ENCODE measurements at regions not wholly inside any gene's neighbourhood (a gene's known extent, or its start where the extent isn't known, plus 50 kb on each side); places are given as distances from the start of the nearest gene placed in this dataset.
"Not testable (repeated sequence)": the region's sequence is repeated elsewhere in the genome, so short reads cannot be mapped to it uniquely, and the experiment has no call there.

DNA sequence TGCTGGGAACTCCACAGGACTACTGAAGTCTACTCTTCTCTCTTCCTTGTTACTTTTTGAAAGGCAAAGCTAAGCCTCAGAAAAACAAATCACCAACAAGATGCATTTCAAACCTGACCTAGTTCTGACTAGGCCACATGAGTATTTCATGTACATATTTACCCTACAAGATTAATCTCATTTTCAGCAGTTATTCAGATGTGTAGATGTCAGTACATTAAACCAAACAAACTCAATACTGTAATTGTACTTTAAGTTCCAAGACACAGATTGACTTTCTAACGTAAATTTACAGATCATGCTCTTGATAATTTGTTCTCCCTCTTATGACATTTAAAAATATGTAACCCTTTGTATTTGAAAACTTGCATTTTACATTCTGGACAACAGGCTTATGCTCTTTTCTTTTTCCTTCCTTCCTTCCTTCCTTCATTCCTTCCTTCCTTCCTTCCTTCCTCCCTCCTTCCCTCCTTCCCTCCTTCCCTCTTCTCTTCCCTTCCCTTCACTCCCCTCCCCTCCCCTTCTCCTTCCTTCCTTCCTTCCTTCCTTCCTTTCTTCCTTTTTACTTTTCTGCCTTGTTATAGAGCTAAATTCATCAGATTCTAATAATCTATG is 1653.4 kb downstream of the EFNA5 start:
- H3K9ac ChIP-seq (ENCODE audit: low read depth in 1 of 2, low read length in 2 of 2), result no peak overlapping the region
- H3K36me3 ChIP-seq (ENCODE audit: control insufficient read depth in 2 of 2, insufficient read depth in 2 of 2, low read length in 2 of 2), result no peaks in the 10 kb centered on the region
- H3K9me3 ChIP-seq (ENCODE audit: control insufficient read depth in 2 of 2, low read length in 2 of 2), result no peaks in the 10 kb centered on the region
- no peaks in the 10 kb centered on the region for H3K27me3 ChIP-seq (ENCODE audit: control insufficient read depth in 2 of 2, insufficient read depth in 2 of 2, low read length in 2 of 2)
- H3K27ac ChIP-seq (ENCODE audit: low read depth in 2 of 2, low read length in 2 of 2), result no peak overlapping the region
- H3K4me1 ChIP-seq (ENCODE audit: control insufficient read depth in 2 of 2, insufficient read depth in 2 of 2, low read length in 2 of 2), result no peaks in the 10 kb centered on the region
- H3K4me3 ChIP-seq (ENCODE audit: low read length in 2 of 2), result no peak overlapping the region

DNA sequence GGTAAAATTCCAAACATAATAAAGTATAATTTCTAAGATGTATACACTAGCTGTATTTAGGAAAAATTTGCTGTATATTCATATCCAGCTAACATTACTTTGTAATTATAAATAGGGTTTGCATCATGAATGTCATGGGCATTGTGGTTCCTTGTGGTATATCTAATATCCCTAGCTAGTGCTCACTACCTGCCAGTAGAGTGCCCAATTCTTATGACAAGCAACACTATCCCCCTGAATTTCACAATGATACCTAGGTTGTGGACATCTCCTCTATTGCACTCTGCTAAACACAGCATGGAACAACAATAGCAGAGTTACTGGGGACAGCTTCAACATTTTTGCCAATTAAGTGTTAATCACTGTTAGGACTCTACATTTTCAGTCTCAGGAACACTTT is 1656.5 kb downstream of the EFNA5 start:
- no peak overlapping the region for H3K9ac ChIP-seq (ENCODE audit: low read depth in 1 of 2, low read length in 2 of 2)
- no peaks in the 10 kb centered on the region for H3K4me1 ChIP-seq (ENCODE audit: control insufficient read depth in 2 of 2, insufficient read depth in 2 of 2, low read length in 2 of 2)
- H3K27ac ChIP-seq (ENCODE audit: low read depth in 2 of 2, low read length in 2 of 2), result no peak overlapping the region
- no peaks in the 10 kb centered on the region for H3K36me3 ChIP-seq (ENCODE audit: control insufficient read depth in 2 of 2, insufficient read depth in 2 of 2, low read length in 2 of 2)
- no peaks in the 10 kb centered on the region for H3K9me3 ChIP-seq (ENCODE audit: control insufficient read depth in 2 of 2, low read length in 2 of 2)
- H3K27me3 ChIP-seq (ENCODE audit: control insufficient read depth in 2 of 2, insufficient read depth in 2 of 2, low read length in 2 of 2), result no peaks in the 10 kb centered on the region
- H3K4me3 ChIP-seq (ENCODE audit: low read length in 2 of 2), result no peak overlapping the region

DNA sequence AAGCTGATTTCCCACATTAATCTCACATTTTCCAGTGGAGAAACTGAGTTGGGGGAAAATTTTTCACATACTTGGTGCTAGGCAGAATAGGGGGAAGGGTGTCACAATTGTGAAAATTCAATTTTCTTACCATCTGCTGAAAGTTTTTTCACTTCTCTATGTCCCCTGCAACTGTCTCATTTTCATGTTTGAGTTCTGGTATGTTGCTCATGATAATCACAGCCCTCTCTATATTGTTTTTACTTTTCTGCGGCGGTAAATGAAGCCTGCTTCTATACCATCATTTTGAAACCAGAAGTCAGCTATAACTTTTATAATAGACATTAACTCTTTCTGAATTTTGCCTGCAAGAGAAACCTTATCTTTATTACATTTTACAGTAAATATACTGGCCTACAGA is 1664.5 kb downstream of the EFNA5 start:
- Histone ChIP-seq H3K9ac (ENCODE audit: low read depth in 1 of 2, low read length in 2 of 2) (no peak overlapping the region), H3K4me1 (ENCODE audit: control insufficient read depth in 2 of 2, insufficient read depth in 2 of 2, low read length in 2 of 2) (no peaks in the 10 kb centered on the region), H3K36me3 (ENCODE audit: control insufficient read depth in 2 of 2, insufficient read depth in 2 of 2, low read length in 2 of 2) (no peaks in the 10 kb centered on the region), H3K9me3 (ENCODE audit: control insufficient read depth in 2 of 2, low read length in 2 of 2) (no peaks in the 10 kb centered on the region), H3K27me3 (ENCODE audit: control insufficient read depth in 2 of 2, insufficient read depth in 2 of 2, low read length in 2 of 2) (no peaks in the 10 kb centered on the region), H3K4me3 (ENCODE audit: low read length in 2 of 2) (no peak overlapping the region), H3K27ac (ENCODE audit: low read depth in 2 of 2, low read length in 2 of 2) (no peak overlapping the region)

DNA sequence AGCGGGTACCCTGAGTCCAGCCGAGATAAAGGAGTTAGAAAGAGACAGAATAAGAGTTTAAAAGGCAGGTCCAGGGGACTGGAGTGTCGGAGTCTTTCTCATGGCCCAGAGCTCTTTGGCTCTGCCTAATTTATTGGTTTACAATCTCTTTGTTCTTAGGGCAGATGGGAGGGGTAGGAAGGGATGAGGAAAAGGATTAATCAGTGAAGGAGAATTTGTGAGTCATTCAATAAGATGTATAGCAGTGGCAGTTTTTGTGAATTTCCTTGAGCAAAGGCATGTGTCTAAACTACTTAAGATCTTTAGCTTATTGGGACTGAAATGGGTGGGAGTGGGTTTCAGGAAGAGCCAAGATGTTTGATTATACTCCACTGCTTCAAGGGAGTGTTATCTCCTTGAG is 1671.7 kb downstream of the EFNA5 start:
- H3K4me1 ChIP-seq (ENCODE audit: control insufficient read depth in 2 of 2, insufficient read depth in 2 of 2, low read length in 2 of 2); H3K27ac ChIP-seq (ENCODE audit: low read depth in 2 of 2, low read length in 2 of 2); H3K9ac ChIP-seq (ENCODE audit: low read depth in 1 of 2, low read length in 2 of 2); H3K4me3 ChIP-seq (ENCODE audit: low read length in 2 of 2); H3K36me3 ChIP-seq (ENCODE audit: control insufficient read depth in 2 of 2, insufficient read depth in 2 of 2, low read length in 2 of 2); H3K27me3 ChIP-seq (ENCODE audit: control insufficient read depth in 2 of 2, insufficient read depth in 2 of 2, low read length in 2 of 2); H3K9me3 ChIP-seq (ENCODE audit: control insufficient read depth in 2 of 2, low read length in 2 of 2): not testable (repeated sequence)

DNA sequence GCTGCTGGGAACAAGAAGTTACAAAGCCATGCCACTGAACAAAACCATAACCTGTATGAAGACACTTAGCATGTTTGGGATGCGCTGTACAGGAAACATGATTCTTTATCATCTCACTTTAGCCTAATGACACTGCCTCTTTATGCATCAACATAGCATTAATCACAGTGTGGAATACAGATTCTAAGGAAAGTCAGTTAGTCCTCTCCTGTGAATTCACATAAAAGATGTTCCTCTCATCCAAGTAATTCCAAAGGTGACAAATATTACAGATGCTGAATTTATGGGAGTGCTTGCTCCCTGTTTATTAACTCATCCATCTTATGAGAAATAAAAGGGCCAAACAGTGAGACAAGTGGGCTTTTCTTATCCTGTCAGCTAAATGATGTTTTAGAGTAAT is 1677.7 kb downstream of the EFNA5 start:
- no peaks in the 10 kb centered on the region for H3K4me1 ChIP-seq (ENCODE audit: control insufficient read depth in 2 of 2, insufficient read depth in 2 of 2, low read length in 2 of 2)
- no peaks in the 10 kb centered on the region for H3K27me3 ChIP-seq (ENCODE audit: control insufficient read depth in 2 of 2, insufficient read depth in 2 of 2, low read length in 2 of 2)
- no peak overlapping the region for H3K9ac ChIP-seq (ENCODE audit: low read depth in 1 of 2, low read length in 2 of 2)
- H3K4me3 ChIP-seq (ENCODE audit: low read length in 2 of 2), result no peak overlapping the region
- no peaks in the 10 kb centered on the region for H3K36me3 ChIP-seq (ENCODE audit: control insufficient read depth in 2 of 2, insufficient read depth in 2 of 2, low read length in 2 of 2)
- no peaks in the 10 kb centered on the region for H3K9me3 ChIP-seq (ENCODE audit: control insufficient read depth in 2 of 2, low read length in 2 of 2)
- no peak overlapping the region for H3K27ac ChIP-seq (ENCODE audit: low read depth in 2 of 2, low read length in 2 of 2)

DNA sequence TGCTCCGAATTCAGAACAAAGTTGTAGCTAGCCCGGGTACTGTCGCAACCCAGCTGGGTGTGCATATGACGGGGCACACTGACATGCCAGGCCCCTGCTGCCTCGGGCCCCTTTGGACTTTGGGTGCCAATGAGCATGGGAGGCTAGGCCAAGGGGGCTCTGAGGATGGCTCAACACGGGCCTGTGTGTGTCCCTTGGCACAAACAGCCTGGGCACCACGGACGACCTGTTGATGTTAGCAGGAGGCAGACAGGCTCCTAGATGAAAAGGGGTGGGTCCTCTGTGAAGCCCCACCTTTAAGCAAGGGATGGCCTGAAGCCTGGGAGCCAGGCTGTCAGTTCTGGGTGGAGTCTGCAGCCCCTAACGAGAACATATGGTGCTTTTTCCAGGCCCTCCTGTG is 1688.2 kb downstream of the EFNA5 start:
- H3K4me1 ChIP-seq (ENCODE audit: control insufficient read depth in 2 of 2, insufficient read depth in 2 of 2, low read length in 2 of 2), result no peaks in the 10 kb centered on the region
- H3K9ac ChIP-seq (ENCODE audit: low read depth in 1 of 2, low read length in 2 of 2), result no peak overlapping the region
- no peaks in the 10 kb centered on the region for H3K27me3 ChIP-seq (ENCODE audit: control insufficient read depth in 2 of 2, insufficient read depth in 2 of 2, low read length in 2 of 2)
- H3K36me3 ChIP-seq (ENCODE audit: control insufficient read depth in 2 of 2, insufficient read depth in 2 of 2, low read length in 2 of 2), result no peaks in the 10 kb centered on the region
- H3K27ac ChIP-seq (ENCODE audit: low read depth in 2 of 2, low read length in 2 of 2), result no peak overlapping the region
- H3K9me3 ChIP-seq (ENCODE audit: control insufficient read depth in 2 of 2, low read length in 2 of 2), result no peaks in the 10 kb centered on the region
- H3K4me3 ChIP-seq (ENCODE audit: low read length in 2 of 2), result no peak overlapping the region

DNA sequence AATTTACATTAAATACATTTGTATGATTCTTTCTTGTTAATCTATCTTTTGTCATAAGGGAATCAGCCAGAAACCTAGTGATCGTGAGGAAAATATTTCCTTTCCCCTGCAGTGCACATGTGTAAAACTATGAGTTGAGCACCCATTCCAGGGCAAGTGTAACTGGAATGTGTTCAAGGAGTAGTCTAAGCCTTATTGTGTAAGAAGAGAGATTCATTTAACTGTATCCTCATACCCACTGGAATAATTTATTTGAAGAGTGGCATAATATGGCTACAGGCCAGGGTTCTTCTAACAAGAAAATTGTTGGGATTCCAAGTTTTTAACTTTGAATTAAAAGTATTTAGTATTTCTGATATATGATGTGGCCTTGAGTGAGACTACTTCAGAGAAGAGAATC is 1692.7 kb downstream of the EFNA5 start:
- Histone ChIP-seq H3K27me3 (ENCODE audit: control insufficient read depth in 2 of 2, insufficient read depth in 2 of 2, low read length in 2 of 2) (no peaks in the 10 kb centered on the region), H3K9ac (ENCODE audit: low read depth in 1 of 2, low read length in 2 of 2) (no peak overlapping the region), H3K36me3 (ENCODE audit: control insufficient read depth in 2 of 2, insufficient read depth in 2 of 2, low read length in 2 of 2) (no peaks in the 10 kb centered on the region), H3K4me1 (ENCODE audit: control insufficient read depth in 2 of 2, insufficient read depth in 2 of 2, low read length in 2 of 2) (no peaks in the 10 kb centered on the region), H3K27ac (ENCODE audit: low read depth in 2 of 2, low read length in 2 of 2) (no peak overlapping the region), H3K9me3 (ENCODE audit: control insufficient read depth in 2 of 2, low read length in 2 of 2) (no peaks in the 10 kb centered on the region), H3K4me3 (ENCODE audit: low read length in 2 of 2) (no peak overlapping the region)

DNA sequence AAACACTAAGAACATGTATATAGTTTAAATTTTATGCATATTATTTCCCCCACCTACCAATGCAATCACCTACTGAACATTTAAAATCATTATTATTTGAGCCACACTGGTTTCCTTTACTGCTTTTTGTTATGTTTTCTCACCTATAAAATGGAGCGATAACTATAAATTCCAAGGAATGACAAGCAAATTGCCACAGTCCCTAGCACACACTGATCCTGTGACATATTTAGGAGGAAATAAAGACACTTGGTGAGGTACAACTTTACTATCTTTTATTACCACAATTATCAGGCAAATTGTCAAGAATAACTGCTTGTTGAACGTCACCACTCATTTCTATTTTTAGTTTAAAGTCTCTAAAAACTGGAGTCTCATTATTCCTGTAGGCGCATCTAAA is 1693.6 kb downstream of the EFNA5 start:
- H3K9ac ChIP-seq (ENCODE audit: low read depth in 1 of 2, low read length in 2 of 2), result no peak overlapping the region
- no peaks in the 10 kb centered on the region for H3K9me3 ChIP-seq (ENCODE audit: control insufficient read depth in 2 of 2, low read length in 2 of 2)
- no peak overlapping the region for H3K27ac ChIP-seq (ENCODE audit: low read depth in 2 of 2, low read length in 2 of 2)
- H3K4me1 ChIP-seq (ENCODE audit: control insufficient read depth in 2 of 2, insufficient read depth in 2 of 2, low read length in 2 of 2), result no peaks in the 10 kb centered on the region
- no peak overlapping the region for H3K4me3 ChIP-seq (ENCODE audit: low read length in 2 of 2)
- no peaks in the 10 kb centered on the region for H3K27me3 ChIP-seq (ENCODE audit: control insufficient read depth in 2 of 2, insufficient read depth in 2 of 2, low read length in 2 of 2)
- no peaks in the 10 kb centered on the region for H3K36me3 ChIP-seq (ENCODE audit: control insufficient read depth in 2 of 2, insufficient read depth in 2 of 2, low read length in 2 of 2)

DNA sequence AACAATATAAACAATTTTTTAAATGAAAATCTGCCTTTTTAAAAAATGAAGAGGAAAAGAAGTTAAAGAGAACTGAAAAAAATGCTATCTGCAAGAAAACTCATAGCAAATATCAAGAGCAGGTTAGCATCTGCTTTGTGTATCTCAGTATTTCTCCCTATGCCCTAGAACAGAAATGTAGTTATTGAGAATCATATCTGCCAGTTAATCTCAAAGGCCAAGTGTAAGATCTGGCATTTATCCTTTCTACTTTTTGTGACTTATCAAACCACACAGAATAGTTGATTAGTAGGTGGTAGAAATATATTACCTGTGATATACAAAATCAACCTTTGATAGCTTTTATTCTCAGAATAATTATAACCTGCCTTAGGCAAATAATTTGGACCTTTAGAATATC is 1699.8 kb downstream of the EFNA5 start:
- H3K36me3 ChIP-seq (ENCODE audit: control insufficient read depth in 2 of 2, insufficient read depth in 2 of 2, low read length in 2 of 2), result no peaks in the 10 kb centered on the region
- no peak overlapping the region for H3K4me3 ChIP-seq (ENCODE audit: low read length in 2 of 2)
- no peaks in the 10 kb centered on the region for H3K4me1 ChIP-seq (ENCODE audit: control insufficient read depth in 2 of 2, insufficient read depth in 2 of 2, low read length in 2 of 2)
- H3K27ac ChIP-seq (ENCODE audit: low read depth in 2 of 2, low read length in 2 of 2), result no peak overlapping the region
- H3K9ac ChIP-seq (ENCODE audit: low read depth in 1 of 2, low read length in 2 of 2), result no peak overlapping the region
- H3K27me3 ChIP-seq (ENCODE audit: control insufficient read depth in 2 of 2, insufficient read depth in 2 of 2, low read length in 2 of 2), result no peaks in the 10 kb centered on the region
- no peaks in the 10 kb centered on the region for H3K9me3 ChIP-seq (ENCODE audit: control insufficient read depth in 2 of 2, low read length in 2 of 2)

DNA sequence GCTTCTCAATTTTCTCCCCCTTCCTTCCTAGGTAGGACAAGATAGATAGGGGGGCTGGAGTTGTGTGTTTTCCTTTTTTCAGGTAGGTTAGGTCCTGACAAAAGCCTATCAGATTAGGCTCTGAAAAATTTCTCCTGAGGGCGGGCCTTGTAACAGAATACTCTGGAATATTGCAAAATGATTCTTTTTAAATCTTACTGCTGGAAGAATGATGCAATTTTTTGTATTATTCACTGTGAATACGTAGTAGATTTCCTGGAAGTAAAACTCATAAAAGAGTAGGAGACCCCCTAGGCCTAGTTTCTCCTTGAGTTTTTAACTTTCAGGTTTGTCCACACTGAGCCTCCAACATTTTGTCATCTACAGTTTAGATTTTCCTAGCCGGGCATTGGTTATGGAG is 1701.8 kb downstream of the EFNA5 start:
- Histone ChIP-seq H3K9ac (ENCODE audit: low read depth in 1 of 2, low read length in 2 of 2) (no peak overlapping the region), H3K4me1 (ENCODE audit: control insufficient read depth in 2 of 2, insufficient read depth in 2 of 2, low read length in 2 of 2) (no peaks in the 10 kb centered on the region), H3K9me3 (ENCODE audit: control insufficient read depth in 2 of 2, low read length in 2 of 2) (no peaks in the 10 kb centered on the region), H3K27ac (ENCODE audit: low read depth in 2 of 2, low read length in 2 of 2) (no peak overlapping the region), H3K4me3 (ENCODE audit: low read length in 2 of 2) (no peak overlapping the region), H3K27me3 (ENCODE audit: control insufficient read depth in 2 of 2, insufficient read depth in 2 of 2, low read length in 2 of 2) (no peaks in the 10 kb centered on the region), H3K36me3 (ENCODE audit: control insufficient read depth in 2 of 2, insufficient read depth in 2 of 2, low read length in 2 of 2) (no peaks in the 10 kb centered on the region)

DNA sequence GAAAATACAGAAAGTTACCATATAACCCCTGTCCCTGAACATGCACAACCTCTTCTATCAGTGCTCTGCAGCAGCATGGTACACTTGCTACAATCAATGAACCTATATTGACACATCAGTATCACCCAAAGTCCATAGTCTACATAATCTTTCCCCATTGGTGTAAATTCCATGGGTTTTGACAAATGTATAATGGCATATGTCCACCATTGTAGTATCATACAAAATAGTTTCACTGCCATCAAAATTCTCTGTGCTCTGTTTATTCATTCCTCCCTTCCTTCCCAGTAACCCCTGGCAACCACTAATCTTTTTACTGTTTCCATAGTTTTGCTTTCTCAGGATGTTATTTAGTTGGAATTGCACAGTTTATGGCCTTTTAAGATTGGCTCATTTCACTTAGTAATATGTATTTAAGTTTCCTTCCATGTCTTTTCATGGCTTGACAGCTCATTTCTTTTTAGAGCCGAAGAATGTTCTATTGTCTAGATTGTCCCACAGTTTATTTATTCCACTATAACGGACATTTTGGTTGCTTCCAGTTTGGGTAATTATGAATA is 1707.0 kb downstream of the EFNA5 start:
- Histone ChIP-seq H3K36me3 (ENCODE audit: control insufficient read depth in 2 of 2, insufficient read depth in 2 of 2, low read length in 2 of 2) (no peaks in the 10 kb centered on the region), H3K27ac (ENCODE audit: low read depth in 2 of 2, low read length in 2 of 2) (no peak overlapping the region), H3K9ac (ENCODE audit: low read depth in 1 of 2, low read length in 2 of 2) (no peak overlapping the region), H3K4me1 (ENCODE audit: control insufficient read depth in 2 of 2, insufficient read depth in 2 of 2, low read length in 2 of 2) (no peaks in the 10 kb centered on the region), H3K27me3 (ENCODE audit: control insufficient read depth in 2 of 2, insufficient read depth in 2 of 2, low read length in 2 of 2) (no peaks in the 10 kb centered on the region), H3K9me3 (ENCODE audit: control insufficient read depth in 2 of 2, low read length in 2 of 2) (no peaks in the 10 kb centered on the region), H3K4me3 (ENCODE audit: low read length in 2 of 2) (no peak overlapping the region)
